Fibroblast of skin of back (primary cell): ENCODE measurements at regions not wholly inside any gene's neighbourhood (a gene's known extent, or its start where the extent isn't known, plus 50 kb on each side); places are given as distances from the start of the nearest gene placed in this dataset.
"Not testable (repeated sequence)": the region's sequence is repeated elsewhere in the genome, so short reads cannot be mapped to it uniquely, and the experiment has no call there.

Experiments
- DNase-seq: peaks from one replicate; pipeline ENCODE4 v3.0.0-alpha.2; 2013

DNA sequence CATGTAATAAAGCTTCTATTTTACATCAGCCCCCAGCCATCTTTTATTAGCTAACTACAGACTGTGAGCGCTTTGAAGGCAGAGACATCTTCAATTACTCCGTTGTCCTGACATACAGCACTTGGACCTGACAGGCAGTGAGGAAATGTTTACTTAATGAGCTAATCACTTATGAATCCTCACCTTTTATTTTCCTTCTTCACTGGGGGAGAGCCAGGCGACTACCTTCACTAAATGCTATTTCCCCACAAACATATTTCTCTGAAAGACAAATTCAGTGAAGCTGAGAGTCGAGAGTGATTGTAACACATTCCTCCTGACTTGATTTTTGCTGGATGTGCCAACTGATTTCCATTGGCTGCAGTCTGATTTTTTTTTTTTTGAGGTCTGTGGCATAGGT lies 192.1 kb upstream of the CLINT1 start:
- DNase-seq = peak; percentile 38

DNA sequence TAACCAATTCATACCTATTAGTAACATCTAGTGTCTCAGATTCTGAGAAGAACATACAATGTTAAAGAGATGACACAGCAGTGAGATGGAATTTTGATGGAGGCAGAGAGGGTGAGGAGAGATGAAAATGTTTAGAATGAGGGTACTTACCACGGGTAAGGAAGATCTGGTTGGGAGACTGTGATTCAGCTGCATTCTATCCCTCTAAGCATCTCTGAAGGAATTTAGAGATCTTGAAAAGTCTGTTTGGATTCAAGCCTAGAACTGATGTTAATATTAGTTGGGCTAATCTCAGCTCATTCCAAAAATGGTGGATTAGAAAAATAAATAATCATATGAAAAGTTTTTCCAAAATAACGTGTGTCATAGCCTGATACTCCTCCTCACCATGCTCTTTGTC lies 191.5 kb upstream of the CLINT1 start:
- DNase-seq = peak; percentile 90

DNA sequence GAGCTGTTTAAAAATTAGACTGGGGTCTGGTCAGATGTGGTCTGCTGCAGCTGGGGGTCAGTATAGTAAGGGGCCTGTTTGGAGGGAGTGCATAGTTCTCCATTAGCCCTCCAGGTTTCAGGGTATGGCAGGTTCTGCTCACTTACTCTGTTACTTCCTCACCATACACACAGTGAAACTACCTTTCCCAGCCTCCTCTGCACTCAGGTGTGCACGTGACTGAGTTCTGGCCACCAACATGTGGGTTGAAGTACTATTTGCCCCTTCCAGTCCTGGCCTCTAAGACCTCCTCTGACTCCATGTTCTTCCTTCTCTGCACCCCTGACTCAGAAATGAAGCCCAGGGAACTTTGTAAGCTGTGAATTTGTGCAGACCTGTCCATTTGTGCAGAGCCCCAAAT lies 190.5 kb upstream of the CLINT1 start:
- no peak for DNase-seq

DNA sequence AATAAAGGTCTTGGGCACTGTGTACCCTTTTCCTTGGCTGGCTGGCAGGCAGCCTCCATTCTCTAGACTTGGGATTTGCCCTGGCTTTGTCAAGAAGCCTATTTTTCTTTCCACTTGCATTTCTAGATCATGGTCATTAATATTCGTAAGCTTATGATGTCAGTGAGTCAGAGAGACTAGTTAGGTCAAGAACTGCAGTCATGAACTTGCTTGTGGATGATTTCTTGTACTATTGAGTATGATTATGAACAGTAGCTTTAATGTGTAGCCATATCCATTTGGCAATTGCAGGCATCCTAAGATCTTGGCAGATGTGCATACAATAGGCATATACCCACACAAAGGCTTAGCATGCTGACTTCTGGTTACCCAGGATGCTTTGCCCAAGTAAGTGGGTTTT lies 186.8 kb upstream of the CLINT1 start:
- DNase-seq = no peak

DNA sequence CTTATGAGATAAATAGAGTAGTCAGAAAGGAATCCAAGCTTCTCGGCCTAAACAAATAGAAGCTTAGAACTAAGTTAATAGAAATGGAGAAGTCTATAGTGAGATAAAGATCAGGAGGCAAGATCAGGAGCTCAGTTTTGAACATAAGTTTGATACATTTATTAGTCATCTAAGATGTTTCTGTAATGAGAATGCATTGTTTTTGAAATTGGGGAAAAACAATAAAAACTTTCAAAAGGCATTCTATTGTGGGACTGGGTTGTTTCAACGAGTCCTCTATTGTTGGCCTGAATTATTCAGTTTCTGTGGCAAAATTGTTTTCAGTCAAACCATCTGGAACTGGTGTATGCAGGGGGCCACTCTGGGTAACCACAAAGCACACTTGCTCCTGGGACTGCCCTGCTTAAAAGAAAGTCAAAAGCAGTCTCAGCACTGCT lies 181.0 kb upstream of the CLINT1 start:
- DNase-seq = peak; percentile 25

DNA sequence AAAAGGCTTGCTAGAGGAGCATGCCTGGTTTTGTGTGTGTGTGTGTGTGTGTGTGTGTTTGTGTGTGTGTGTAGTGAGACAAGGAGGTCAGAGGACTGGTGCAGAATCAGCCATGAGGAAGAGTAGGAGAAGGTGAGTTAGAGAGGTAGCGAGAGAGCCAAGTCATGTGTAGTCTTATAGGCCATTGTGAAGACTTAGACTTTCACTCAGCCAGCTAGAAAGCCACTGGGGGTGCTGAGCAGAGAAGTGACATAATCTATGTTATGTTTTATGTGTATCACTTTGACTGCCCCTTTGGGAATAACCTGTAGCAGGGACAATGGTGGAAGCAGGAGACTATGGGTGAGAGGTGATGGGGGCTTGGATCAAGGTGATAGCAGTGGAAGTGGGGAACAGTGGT lies 180.5 kb upstream of the CLINT1 start:
- no peak for DNase-seq

DNA sequence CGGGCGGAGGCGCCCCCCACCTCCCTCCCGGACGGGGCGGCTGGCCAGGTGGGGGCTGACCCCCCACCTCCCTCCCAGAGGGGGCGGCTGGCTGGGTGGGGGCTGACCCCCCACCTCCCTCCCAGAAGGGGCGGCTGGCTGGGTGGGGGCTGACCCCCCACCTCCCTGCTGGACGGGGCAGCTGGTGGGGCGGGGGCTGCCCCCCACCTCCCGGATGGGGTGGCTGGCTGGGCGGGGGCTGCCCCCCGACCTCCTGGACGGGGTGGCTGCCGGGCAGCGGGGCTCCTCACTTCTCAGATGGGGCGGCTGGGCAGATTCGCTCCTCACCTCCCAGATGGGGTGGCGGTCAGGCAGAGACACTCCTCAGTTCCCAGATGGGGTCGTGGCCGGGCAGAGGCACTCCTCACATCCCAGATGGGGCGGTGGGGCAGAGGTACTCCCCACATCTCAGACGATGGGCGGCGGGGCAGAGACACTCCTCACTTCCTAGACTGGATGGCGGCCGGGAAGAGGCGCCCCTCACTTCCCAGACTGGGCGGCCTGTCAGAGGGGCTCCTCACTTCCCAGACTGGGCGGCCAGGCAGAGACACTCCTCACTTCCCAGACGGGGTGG lies 178.1 kb upstream of the CLINT1 start:
- not testable (repeated sequence) for DNase-seq

DNA sequence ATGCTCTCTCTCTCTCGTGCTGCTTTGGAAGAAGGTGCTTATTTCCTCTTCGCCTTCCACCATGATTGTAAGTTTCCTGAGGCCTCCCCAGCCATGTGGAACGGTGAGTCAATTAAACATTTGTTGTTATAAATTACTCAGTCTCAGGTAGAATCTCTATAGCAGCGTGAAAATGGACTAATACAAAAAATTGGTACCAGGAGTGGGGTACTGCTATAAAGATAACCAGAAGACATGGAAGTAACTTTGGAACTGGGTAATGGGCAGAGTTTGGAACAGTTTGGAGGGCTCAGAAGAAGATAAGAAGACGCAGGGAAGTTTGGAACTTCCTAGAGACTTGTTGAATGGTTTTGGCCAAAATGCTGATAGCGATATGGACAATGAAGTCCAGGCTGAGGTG lies 175.6 kb upstream of the CLINT1 start:
- not testable (repeated sequence) for DNase-seq

DNA sequence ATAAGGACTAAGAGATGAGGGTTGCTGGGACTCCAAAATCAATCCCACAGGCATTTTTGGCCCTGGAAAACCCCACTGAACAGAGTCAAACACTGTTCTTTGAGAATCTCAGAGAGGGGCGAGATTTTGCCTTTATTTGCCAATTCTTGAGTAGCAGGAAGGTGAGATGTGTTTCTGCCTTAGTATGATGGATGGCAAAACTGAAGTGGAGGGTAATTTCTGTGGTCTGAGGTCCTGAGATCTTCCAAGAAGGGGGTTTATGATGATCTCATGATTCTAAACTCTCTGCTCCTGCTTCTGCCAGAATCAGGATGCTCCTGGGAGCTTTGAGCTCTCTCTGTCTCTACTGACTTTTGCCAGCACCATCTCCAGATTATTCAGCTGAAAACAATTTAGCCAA lies 174.8 kb upstream of the CLINT1 start:
- DNase-seq = no peak

DNA sequence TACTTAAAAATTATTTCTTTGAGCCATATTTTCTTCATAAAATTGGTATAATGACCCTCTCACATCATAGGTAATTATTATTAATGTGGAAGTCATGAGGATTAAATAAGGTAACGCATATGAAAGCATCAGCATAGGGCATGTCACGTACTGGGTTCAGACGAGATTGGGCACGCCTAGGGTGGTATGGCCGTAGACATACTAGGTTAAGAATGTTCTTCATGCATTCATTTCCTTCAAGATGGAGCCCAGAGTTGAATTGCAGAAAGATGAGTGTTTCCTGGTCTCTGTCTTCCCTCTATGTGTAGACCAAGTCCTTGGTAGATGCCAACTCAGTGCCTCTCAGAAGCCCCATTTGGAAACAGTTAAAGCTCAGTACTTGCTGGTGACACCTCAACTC lies 174.1 kb upstream of the CLINT1 start:
- DNase-seq = no peak

DNA sequence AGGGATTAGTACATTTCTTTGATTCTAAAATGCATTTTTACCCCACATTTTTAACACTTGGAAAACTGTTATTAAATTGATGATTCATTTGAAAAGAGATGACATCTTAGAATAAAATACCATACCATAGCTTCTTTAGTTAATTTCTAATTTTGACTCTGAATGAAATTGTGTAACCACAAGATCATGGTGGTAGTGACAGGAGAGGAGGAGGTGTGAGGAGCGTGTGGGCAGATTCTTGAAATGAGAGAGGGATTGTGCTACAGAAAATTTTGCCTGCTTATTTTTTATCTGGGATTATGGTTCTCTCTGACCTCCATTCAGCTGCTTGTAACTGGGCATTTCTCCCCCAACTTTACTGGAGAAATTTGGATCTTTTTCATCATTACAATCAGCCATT lies 173.3 kb upstream of the CLINT1 start:
- DNase-seq = no peak

DNA sequence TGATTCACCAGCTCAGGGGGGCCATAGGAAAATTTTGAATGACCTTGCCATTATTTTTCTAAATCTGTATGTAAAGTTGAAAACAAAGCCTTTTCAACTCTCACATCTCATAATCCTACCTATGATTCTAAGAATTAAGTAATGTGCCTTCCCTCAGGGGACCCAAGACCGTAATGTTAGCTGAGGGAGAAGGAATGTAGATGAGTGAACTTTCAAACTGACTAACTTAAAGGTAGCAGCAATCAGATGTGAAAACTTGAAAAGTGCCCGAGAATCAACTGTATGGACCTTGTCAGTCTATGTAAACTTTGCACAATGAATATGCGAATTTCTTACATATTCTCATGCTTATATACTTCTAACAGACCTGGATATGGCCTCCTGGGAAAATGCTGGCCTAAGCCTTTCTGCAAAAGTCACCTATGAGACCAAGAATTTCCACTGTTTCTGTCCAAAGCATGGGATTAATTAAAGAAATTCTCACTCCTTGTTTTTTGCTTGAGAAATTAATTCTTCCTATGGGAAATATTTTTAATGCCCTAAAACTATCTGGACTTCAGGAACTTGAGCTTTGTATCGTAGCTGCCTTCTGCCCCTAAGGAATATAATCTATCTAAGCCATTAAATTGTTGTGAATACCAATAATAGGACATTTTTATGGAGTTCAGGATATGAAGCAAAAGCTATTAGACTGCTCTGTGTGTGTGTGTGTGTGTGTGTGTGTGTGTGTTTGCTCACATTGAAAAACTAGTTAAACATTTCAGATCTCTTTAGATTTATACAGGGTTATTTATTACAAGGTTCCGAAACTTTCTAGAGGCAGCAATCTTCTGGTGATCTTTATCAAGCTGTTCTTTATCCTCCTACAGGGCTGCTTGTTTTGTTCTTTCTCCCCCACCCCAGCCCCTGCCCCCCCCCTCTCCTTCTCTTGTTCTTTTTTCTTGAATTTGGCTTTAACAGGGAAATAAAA lies 169.1 kb upstream of the CLINT1 start:
- DNase-seq = no peak

DNA sequence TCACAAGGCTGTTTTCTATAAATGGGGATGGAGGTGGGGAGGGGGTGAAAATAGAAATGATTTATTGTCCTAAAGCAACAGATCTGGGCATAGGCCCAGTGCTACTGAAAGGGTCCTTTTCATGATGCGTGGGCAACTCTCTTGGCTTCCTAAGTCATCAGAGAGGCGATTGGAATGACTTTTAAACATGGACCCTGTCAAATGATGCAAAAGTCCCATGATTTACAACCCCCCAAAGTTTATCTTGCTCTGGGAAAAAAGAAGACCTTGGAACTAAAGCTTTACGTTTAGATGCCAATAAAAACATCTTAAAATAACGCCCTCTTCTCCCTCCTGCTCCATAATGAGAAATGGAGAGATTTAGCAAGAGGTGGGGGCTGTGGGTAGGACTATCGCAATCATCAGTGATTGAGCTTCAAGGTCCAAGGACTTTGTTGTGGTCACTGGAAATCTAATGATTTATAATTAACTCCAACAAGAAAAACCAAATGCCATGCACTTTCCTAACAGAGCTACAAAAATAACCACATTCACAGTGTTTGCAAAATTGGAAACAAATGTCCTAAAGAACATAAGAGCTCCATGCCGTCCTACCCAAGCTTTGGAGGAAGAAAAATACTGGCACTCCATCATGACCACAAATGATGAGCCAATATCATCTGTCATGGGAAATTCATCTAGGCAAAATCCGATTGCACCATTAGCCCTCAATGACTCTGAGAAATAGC lies 167.5 kb upstream of the CLINT1 start:
- peak; percentile 58 for DNase-seq

DNA sequence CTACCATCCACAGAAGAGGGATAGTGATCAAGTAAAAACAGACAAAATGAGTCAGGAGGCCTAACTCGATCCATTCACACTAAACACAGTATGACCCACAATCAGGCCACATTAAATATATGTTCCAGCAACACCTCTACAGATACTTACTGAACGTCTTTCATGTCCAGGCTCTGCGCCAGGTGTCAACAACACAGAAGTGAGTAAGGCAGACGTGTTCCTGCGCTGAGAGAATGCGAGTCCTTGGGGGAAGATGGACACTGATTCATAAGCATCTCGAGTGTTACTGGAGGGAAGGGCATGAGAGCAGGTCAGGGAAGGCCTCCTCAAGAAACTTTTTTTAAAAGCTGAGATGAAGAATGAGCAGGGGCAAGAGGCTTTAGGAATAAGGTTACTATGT lies 164.3 kb upstream of the CLINT1 start:
- no peak for DNase-seq

DNA sequence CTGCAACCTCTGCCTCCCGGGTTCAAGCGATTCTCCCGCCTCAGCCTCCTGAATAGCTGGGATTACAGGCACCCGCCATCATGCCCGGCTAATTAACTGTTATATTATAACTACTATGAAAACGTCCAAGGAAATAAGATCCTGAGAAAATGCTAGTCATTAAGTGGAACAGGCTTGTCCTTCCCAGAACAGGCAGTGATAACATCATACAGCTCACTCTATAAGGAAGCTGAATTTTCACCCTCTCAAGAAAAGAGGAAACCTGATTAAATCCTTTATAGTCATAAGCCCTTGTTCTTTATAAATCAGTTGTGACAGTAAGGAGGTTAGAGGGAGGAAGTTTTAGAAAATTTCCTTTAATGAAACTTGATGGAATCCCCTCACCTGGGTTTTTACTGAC lies 163.9 kb upstream of the CLINT1 start:
- DNase-seq = no peak

DNA sequence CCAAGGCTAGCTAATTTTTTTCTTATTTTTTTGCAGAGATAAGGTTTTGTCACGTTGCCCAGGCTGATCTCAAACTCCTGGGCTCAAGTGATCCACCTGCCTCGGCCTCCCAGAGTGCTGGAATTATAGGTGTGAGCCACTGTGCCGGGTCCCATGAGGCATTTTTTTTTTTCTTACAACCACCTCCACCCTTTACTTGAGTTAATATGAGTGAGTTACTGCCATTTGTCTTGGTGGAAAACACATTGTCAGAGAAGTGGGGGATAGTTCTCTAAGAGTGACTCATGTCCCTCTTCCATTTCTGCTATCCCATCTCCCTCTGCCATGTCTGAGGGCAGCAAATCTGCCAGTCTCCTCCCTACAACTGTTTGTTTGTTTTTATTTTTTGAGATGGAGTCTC lies 163.4 kb upstream of the CLINT1 start:
- no peak for DNase-seq

DNA sequence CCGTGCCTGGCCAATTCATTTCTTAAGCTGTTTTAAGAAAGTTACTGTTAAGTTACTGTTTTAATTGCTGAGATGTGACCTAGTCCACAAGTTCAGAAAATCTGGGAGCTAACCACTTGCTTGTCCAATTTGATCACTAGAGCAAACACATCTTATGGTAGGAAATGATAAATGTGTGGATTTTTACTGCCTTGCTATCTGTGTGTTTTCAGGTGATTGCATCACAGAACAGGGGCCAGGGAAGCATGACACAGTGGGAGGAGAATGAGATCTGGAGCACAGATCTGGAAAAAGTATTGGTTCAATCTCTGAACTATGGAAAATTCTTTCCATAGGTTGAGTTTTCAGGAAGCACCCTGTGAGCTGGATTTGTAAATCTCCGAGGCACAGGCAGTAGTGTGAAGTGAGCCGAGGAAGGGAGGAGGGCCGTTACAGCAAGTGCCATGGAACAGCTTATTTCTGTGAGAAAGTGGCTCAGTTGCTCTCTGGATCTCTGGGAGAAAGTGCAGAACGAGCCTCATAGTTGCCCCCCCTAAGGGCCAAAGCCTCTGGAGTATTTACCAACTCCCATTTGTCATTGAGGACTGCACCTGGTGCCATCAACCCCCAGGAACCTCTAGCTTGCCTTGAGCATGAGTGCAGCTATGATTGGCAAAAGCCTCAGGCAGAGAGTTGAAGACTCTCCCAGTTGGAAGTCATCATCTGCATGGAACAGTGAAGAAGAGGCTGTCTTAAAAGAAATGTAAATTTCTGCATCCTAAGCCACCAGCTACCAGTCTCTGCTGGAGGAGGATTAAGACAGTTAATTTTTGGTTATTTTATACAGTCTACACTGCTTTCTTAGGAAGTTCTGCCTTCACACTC lies 161.8 kb upstream of the CLINT1 start:
- peak; percentile 12 for DNase-seq

DNA sequence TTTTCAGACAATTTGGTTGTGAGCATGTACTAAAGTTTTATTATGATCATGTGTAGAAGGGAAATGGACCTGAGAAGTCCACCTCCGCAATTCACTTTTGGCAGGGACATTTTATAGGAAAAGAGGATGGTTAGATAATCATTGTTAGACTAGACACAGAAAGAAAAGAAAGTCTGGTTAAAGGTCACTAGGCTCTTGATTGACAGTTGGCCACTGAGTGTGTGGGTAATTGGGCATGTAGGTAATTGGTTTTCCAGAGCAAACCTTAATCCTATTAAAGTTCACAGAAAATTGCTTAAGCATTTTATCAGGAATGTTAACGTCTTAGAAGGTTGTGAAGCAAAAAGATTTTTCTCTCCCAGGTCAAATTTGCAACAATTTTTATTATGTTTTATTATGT lies 158.5 kb upstream of the CLINT1 start:
- no peak for DNase-seq

DNA sequence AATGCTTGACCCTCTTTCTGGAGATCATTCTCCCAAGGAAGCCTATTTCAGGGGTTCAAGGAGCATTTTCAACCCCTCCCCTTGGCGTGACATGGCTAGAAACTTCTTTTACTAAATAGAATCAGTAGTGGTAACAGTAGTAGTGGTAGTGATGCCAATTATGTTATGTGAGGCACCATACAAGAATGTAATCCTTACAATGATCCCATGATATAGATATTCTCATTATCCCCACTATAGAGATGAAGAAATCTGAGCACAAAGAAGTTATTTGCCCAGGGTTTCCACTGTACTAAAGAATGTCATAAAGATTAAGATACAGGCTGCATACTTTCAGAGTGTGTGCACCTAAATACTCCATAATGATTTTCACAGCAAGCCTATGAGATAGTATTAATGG lies 155.4 kb upstream of the CLINT1 start:
- DNase-seq = peak; percentile 63

DNA sequence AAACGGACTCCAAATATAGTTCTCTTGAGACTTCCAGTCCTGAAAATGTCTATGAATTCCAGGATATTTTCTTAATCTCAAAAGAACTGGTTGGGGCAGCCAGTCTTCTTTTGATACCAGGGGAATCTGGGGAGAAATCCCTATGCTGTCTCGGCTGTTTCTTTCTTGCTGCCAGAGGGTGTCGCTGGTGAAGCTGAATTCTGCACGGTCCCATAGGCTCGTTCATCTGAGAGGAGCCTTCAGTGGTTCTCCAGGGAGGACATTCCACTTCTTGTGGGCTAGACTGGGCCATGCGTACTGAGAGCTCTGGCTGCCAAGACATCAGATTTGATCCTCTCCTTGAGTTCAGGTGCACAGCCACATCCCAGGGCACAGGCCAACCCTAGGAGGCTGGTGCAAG lies 155.0 kb upstream of the CLINT1 start:
- peak; percentile 73 for DNase-seq

DNA sequence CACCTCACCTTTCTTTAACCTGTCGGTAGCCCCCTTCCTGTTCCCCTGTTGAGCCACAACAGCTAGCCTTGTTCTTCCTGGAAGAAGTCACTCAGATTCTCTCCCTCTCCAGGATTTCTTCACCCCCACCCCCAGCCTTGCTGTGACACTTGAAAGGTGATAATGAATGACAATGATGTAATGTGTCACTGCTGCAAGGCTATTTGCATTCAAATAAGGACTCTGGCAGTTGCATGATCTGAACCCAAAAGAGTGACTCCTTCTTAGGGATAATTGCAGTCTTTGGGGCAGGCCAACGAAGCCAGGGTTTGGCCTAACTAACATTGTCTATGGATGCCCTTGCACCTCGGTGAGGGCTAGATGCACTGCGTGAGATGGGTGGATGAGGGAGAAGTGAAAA lies 154.4 kb upstream of the CLINT1 start:
- no peak for DNase-seq

DNA sequence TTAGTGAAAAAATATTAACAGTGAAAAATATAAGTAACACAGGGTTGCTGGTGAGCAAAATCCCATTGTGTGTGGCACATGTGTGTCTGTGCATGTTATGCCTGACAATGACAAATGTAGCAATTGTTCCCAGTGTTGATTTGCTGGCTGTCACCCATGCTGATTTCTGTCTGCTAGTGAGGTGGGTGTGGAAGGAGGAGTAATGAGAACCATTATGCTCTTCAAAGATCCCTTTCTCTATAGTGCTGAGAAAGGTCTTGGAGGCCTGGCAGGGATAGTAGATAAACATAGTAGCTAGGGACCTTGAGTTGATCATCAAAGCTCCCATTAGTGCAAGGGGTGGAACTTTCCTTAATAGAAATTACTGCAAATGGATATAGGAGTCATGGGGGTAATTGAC lies 152.5 kb upstream of the CLINT1 start:
- DNase-seq = no peak

DNA sequence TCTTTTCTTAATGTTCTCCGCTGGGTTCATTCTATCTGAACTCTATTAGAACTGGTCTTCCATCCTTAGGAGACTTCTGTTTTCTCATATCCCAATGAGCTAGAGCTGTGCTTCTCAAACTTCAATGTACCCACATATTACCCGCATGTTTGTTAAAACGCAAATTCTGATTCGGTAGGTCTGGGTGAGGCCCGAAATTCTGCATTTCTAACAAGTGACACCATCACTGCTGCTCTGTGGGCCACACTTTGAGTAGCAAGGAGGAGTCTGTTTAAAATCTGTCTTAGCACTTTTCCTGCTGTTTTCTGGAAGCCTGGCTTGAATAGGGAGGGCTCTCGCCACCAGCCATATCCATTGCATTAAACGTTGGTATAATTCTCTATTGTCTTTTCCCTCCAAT lies 151.9 kb upstream of the CLINT1 start:
- DNase-seq = no peak
